ENCODE measurements at regions not wholly inside any gene's neighbourhood (a gene's known extent, or its start where the extent isn't known, plus 50 kb on each side); places are given as distances from the start of the nearest gene placed in this dataset.

DNA sequence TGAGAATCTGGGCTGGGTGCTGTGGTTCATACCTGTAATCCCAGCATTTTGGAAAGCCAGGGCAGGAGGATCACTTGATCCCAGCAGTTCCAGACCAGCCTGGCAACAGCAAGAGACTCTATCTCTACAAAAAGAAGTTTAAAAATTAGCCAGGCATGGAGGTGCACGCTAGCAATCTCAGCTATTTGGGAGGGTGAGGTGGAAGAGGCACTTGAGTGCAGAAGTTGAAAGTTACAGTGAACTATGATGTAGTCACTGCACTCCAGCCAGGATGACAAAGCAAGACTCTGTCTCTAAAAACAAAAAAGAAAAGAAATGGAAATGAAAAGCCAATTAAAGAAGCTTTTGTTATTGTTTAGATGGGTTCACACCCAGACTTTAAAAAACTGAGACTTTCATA is 131.6 kb upstream of the RASA1 start:
- no peak for TF ChIP-seq CTCF (conservative IDR thresholded peaks at IDR 0.05)
- TF ChIP-seq ZFX (IDR thresholded peaks at IDR 0.05) = no peak
